ENCODE measurements at regions not wholly inside any gene's neighbourhood (a gene's known extent, or its start where the extent isn't known, plus 50 kb on each side); places are given as distances from the start of the nearest gene placed in this dataset.
A peak's percentile ranks its signal among the peaks of the same experiment; 100 is the strongest.

DNA sequence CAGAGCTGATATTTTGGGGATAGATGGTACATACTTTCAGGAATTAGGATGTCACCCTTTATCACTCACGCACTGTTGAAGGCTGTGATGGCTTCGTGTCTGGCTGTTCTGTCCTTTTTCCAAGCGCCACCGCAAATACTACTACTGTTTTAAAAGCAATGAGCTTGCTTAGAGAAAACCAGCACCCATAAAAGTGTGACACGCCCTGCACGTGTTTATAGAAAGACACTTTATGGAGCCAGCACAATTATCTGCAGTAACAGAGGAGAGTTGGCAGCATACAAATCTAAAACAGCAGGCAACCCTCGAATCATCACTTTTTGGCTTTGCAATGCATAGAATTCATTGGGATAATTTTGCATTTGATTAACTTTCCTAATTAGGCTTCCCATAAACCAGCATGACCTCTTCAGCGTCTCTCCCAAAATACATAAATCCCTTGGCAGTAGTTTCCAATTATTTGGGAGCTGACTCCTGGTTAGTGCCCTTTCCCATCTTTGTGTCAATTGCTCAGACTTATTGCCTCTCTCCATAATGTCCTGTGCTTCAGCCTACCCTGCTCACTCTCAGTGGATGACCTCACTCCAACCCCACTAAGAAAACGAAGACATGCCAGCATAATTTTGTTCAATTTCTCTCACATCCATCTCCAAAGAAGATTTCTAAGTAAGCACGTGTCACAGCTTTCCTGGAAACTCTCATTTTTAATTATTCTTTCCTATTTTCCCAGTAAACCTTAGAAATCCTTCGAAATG is 118.7 kb upstream of the LARGE1 start:
- DNase-seq (ENCODE audit: insufficient read length, low spot score) (no peak), FAIRE-seq (no peak)

- DNase-seq (ENCODE audit: insufficient read length, low spot score), result no peak
- no peak for FAIRE-seq
Measured at GRCh38 chr22:34045311-34045710, 125.0 kb upstream of the LARGE1 start.

GRCh38 chr22:34055525-34056200 is 135.4 kb upstream of the LARGE1 start:
- DNase-seq (ENCODE audit: insufficient read length, low spot score) (no peak), FAIRE-seq (no peak)

GRCh38 chr22:34057726-34058125 is 137.4 kb upstream of the LARGE1 start:
- DNase-seq (ENCODE audit: insufficient read length, low spot score), result no peak
- FAIRE-seq, result no peak

DNA sequence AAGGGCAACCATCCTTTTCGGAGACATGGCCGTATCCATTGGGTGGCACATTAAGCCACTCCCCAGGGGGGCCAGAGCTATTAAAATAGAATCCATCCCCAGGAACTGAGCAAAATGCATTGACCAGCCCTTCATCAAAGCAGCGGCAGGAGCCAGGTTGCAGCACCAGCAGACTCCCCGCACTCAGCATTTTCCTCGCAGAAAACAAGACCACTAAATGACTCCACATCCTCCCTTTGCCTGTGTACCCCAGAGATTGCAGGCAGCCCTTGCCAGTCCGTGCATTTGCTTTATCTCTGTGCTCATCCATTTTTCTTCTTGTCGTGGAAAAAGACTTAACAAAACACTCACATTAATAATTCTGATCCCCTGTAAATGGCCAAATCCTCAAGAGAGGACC is 144.4 kb upstream of the LARGE1 start:
- FAIRE-seq, result no peak

GRCh38 chr22:34067031-34067430 is 146.8 kb upstream of the LARGE1 start:
- FAIRE-seq (no peak), DNase-seq (ENCODE audit: insufficient read length, low spot score) (no peak)

More for the DNA sequence above, 144.4 kb upstream of the LARGE1 start:
- no peak for DNase-seq (ENCODE audit: insufficient read length, low spot score)

DNA sequence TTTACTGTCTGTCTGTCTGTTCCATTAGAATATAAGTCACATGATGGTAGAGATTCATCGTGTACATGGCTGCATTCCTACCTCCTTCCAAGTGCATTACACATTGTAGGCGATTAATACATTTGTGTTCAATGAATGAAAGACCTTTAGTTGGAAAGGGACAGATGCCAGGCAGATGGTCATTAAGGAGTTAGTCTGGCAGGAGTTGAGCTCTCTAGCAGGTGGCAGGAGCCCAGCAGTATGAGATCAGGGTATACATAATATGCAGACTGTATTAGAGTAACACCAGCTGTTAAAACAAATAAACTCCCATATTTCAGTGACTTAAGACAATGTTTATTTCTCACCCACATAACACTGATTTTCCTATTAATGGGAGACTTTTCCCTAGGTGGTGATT is 147.7 kb upstream of the LARGE1 start:
- no peak for FAIRE-seq
- DNase-seq (ENCODE audit: insufficient read length, low spot score), result no peak

GRCh38 chr22:34070051-34070450 is 149.8 kb upstream of the LARGE1 start:
- FAIRE-seq, result no peak
- DNase-seq (ENCODE audit: insufficient read length, low spot score), result no peak

GRCh38 chr22:34070531-34070930 is 150.3 kb upstream of the LARGE1 start:
- DNase-seq (ENCODE audit: insufficient read length, low spot score) (no peak), FAIRE-seq (no peak)

DNA sequence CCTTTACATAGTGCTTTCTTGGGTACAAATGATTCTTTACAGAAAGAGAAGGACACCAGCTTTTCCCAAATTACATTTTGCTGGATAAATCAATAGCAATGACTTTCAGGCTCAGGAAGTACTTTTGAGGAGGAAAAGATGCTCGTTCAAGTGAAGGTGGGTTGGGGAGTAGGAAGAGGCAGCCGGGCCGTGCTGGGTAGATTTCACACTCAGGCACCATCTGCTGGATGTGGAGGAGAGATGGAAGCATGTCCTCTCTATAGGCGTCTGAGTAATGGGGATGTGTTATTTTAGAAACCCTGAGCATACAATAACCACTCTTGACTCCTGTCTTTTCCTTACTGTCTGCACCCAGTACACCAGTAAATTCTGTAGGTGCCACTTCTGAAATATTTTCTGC is 152.3 kb upstream of the LARGE1 start:
- FAIRE-seq, result no peak
- DNase-seq (ENCODE audit: insufficient read length, low spot score), result no peak

DNA sequence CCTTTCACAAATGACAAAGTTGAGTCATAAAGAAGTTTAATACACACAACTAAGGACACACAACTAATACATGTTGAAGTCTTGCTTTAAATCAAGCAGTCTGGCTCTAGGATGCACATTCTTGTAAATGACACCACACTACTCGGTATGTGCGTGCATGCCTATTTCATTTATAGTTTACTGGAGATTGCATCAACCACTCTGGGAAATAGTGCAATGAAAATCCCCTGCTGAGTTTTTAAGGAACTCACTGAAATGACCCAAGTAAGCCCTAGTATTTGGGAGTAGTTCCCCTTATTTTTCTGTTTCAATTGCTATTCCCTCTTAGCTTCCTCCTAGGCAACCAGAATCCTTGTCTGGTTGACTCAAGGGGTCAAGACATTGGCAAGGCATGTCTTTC is 160.2 kb upstream of the LARGE1 start:
- no peak for DNase-seq (ENCODE audit: insufficient read length, low spot score)
- FAIRE-seq, result no peak

DNA sequence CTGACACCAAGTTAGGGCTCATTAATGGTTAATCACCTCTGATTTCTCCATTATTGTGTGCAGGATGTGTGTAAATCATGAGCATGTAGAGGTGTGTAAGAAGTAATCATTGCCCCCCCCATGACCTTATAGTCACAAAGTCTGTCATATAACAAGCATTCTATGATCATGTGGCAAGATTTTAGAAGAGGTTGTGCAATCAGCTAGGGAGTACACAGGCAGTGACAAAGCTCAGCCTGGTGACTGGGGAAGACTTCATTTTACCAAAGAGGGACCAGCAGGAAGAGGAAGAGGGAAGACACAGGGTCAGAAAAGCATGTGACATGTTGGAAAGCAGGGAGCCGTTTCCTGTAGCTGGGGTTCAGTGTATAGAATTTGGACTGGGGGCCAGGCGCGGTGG is 176.5 kb upstream of the LARGE1 start:
- DNase-seq (ENCODE audit: insufficient read length, low spot score) (no peak), FAIRE-seq (no peak)

GRCh38 chr22:34099278-34099677 is 179.0 kb upstream of the LARGE1 start:
- FAIRE-seq, result no peak
- no peak for DNase-seq (ENCODE audit: insufficient read length, low spot score)

- FAIRE-seq (no peak), DNase-seq (ENCODE audit: insufficient read length, low spot score) (no peak)
Measured at GRCh38 chr22:34102633-34103032, 182.4 kb upstream of the LARGE1 start.

GRCh38 chr22:34105461-34106062 is 185.3 kb upstream of the LARGE1 start:
- DNase-seq (ENCODE audit: insufficient read length, low spot score) (peak; percentile 8), FAIRE-seq (peak; percentile 64)

DNA sequence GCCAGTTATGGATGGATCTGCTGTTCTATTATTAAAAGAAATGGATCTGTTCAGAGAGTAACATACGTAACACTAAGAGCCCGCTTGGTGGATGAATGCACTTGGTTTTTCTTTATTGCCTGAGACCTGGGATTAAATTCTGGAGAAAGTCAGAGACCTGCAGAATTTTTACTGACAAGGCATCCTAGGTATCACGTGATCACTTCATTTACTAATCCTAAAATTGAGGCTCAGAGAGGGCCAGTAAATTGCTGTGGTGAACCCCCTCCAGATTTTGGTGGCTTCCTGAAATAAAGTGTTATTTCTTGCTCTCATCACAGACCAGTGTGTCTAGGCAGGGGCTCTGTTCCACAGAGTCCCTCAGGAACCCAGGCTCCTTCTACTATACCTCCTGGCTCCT is 187.9 kb upstream of the LARGE1 start:
- DNase-seq (ENCODE audit: insufficient read length, low spot score) (no peak), FAIRE-seq (no peak)

DNA sequence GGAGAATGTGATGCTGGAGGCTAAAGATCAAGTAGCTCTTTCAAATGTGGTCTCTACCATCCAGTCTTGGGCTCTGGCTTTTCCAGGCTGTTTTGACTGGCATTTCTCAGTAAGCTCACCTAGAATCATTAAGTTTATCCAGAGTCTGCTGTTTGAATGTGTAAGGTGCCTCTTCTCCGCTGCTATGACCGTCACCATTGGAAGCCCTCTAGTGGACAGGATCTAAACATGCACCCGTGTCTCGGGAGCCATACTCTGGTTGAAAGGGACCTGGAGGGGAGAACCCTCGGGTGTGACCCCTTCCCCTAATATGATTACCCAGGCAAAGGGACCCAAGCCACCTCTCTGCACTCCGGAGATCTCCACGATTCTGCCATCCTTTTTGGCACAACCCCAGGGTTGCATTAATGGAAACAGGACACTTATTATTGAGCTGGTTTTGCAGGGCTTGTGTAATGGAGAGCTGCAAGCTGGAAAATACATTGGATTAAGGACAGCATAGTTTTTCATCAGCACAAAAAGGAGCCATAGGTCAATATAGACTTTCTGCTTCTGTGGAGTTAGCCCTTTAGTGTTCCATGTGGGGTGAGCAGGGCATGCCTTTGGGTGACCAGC is 191.0 kb upstream of the LARGE1 start:
- FAIRE-seq (peak; percentile 53), DNase-seq (ENCODE audit: insufficient read length, low spot score) (peak; percentile 42)

DNA sequence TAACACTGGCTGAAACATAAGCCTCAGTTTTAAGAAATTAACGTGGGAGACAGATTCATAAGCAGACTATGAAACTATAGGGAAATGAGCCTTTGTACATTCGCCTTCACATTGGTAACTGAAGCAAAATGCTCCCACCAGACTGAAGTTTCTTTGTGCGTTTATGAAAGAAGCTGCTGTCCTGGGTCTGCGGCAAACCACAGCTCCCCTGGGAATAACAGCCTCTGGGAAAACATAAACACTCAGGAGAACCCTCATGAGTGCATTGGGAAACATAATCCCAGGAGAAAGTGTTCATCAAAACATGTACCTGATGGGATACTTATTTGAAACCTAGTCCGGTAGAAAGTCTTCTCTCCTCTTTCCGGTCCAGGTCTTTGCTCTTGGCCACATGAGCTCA is 193.1 kb upstream of the LARGE1 start:
- FAIRE-seq (no peak), DNase-seq (ENCODE audit: insufficient read length, low spot score) (no peak)

DNA sequence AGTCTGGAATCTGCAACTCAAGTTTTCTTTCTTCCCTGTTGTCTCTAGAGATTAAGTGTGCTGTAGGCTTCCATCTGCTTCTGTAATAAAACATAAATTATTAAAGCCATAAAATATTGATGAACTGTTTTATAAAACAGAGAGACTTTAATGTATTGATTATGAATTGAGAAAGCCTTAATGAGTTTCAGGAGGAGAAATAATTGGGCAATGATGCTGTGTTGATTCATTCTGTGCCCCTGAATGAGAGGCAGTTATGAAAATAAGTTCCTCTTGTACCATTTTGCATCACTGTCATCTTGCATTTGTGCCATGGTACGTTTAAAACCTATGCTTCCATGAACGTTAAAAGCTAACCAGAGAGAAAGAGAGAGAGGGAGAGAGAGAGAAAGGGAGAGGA is 194.1 kb upstream of the LARGE1 start:
- FAIRE-seq (no peak), DNase-seq (ENCODE audit: insufficient read length, low spot score) (no peak)

DNA sequence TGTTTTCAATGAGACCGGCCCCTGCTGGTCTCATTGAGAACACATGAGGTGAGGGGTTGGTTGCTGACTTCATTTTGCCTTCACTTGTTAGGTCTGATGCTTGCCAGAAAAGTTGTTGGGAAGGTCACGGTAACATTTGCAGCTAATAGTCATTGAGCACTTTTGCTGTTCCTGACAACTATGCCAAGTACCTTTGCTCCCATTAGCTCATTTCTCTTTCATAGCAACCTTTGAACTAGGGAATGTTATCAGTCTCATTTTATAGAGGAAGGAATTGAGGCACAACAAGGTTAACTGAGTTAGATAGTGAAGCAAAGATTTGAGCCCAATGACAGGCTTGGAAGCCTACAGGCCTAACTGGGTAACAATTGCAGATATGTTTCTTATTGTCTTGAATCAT is 195.4 kb upstream of the LARGE1 start:
- FAIRE-seq (no peak), DNase-seq (ENCODE audit: insufficient read length, low spot score) (no peak)

GRCh38 chr22:34116126-34116525 is 195.8 kb upstream of the LARGE1 start:
- no peak for FAIRE-seq
- DNase-seq (ENCODE audit: insufficient read length, low spot score), result no peak

- no peak for DNase-seq (ENCODE audit: insufficient read length, low spot score)
- no peak for FAIRE-seq
Measured at GRCh38 chr22:34122042-34122441, 201.8 kb upstream of the LARGE1 start.
